ENCODE measurements at regions not wholly inside any gene's neighbourhood (a gene's known extent, or its start where the extent isn't known, plus 50 kb on each side); places are given as distances from the start of the nearest gene placed in this dataset.
"Not testable (repeated sequence)": the region's sequence is repeated elsewhere in the genome, so short reads cannot be mapped to it uniquely, and the experiment has no call there.

- not testable (repeated sequence) for DNase-seq (ENCODE audit: low read depth in 4 of 4, low spot score in 1 of 4)
Observed at GRCh38 chr20:41685145-41685544, 67.0 kb upstream of the CHD6 start.

- DNase-seq (ENCODE audit: low read depth in 4 of 4, low spot score in 1 of 4), result no peak
Observed at GRCh38 chr20:41678799-41679198, 60.6 kb upstream of the CHD6 start.

DNA sequence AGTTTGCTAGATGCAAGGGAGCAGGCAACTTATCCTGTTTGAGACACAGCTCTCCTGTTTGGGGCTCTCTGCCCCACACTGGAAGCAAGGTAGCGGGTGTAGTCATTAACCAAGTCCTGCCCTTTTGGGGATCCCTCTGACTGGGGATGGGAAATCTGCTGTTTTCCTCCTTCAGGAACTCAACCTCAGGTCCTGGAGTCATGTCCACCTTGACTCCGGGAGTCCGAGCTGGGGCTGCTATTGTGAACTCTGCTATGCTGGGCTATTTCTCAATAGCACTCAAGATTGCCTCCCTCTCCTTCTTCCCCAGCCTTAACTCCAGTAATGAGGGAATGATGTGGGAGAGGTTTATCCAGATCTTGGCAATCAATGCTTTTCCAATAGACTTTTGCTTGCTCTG is 54.1 kb upstream of the CHD6 start:
- no peak for DNase-seq (ENCODE audit: low read depth in 4 of 4, low spot score in 1 of 4)

- DNase-seq (ENCODE audit: low read depth in 4 of 4, low spot score in 1 of 4), result no peak
Observed at GRCh38 chr20:41671143-41671542, 53.0 kb upstream of the CHD6 start.

- DNase-seq (ENCODE audit: low read depth in 4 of 4, low spot score in 1 of 4), result no peak
Observed at GRCh38 chr20:41670631-41671030, 52.5 kb upstream of the CHD6 start.

- DNase-seq (ENCODE audit: low read depth in 4 of 4, low spot score in 1 of 4), result no peak
Observed at GRCh38 chr20:41669708-41670263, 51.6 kb upstream of the CHD6 start.

- no peak for DNase-seq (ENCODE audit: low read depth in 4 of 4, low spot score in 1 of 4)
Observed at GRCh38 chr20:41668057-41668749, 50.0 kb upstream of the CHD6 start.

Data from stimulated activated CD4-positive, alpha-beta T cell treated with anti-CD3 and anti-CD28 coated beads, Interleukin-1b, Interleukin-23, amount 100 ng/mL, for 24 hours (primary cell).